GM12878 (cell line): ENCODE measurements at regions not wholly inside any gene's neighbourhood (a gene's known extent, or its start where the extent isn't known, plus 50 kb on each side); places are given as distances from the start of the nearest gene placed in this dataset.
A peak's percentile ranks its signal among the peaks of the same experiment; 100 is the strongest.

ENCODE experiments used
- ATAC-seq: fragments of 200-7000 bp; cut with Tn5 transposase; 3 replicates; pipeline ENCODE4 v1.9.1; 2020; ENCODE audit warnings: mild to moderate bottlenecking, moderate library complexity
- BruUV-seq: library from RNA; stranded (reverse); fragments of 400-500 nt; replicated peaks from 2 replicates; lab custom pipeline; 2021; lab: Mats Ljungman, UMichigan
- CTCF ChIA-PET: fragments of 300-600 bp; sonication (Branson Sonifier 250); formaldehyde crosslinking; extraction: SDS; loops from one replicate; lab custom pipeline; 2021; ENCODE audit warnings: inconsistent platforms; lab: Yijun Ruan, JAX
- POLR2A ChIA-PET: fragments of 350-600 bp; formaldehyde crosslinking; extraction: SDS; loops from one replicate; lab custom pipeline; 2021; ENCODE audit warnings: inconsistent platforms; lab: Charles Lee
- RAD21 ChIA-PET: fragments of 300-600 bp; sonication (Branson Sonifier 250); formaldehyde crosslinking; loops from one replicate; lab custom pipeline; 2023; ENCODE audit warnings: antibody characterized with exemption; ENCODE audit not compliant: unreplicated experiment; lab: Charles Lee
- SMC1A ChIA-PET: fragments of 300-600 bp; sonication (Branson Sonifier 250); formaldehyde crosslinking; loops from one replicate; lab custom pipeline; 2023; ENCODE audit not compliant: unreplicated experiment, uncharacterized antibody; lab: Charles Lee
- DNase-seq: peaks from one replicate; pipeline ENCODE4 v3.0.0-alpha.2; 2011; ENCODE audit warnings: low read depth, low spot score
- FAIRE-seq: peaks from 3 replicates; lab custom pipeline; 2011; peaks lifted over from hg19 to GRCh38; lab: Jason Lieb, UNC
- H2AFZ ChIP-seq: 2 replicates; pipeline ENCODE4 v1.6.0; 2011; ENCODE audit warnings: low read depth, low read length, control low read depth; ENCODE audit not compliant: control insufficient read depth
- H3K27ac ChIP-seq: 2 replicates; pipeline ENCODE4 v1.5.1; 2011; ENCODE audit warnings: control low read depth; ENCODE audit not compliant: control insufficient read depth, insufficient read depth
- H3K27me3 ChIP-seq, 2 experiments: replicated peaks in 1 of 2; 2 replicates each; pipeline versions ENCODE4 v1.6.0 to v1.6.1; 2011; ENCODE audit warnings: low read length in 1 of 2; ENCODE audit not compliant: control insufficient read depth in 2 of 2, insufficient read depth in 2 of 2
- H3K36me3 ChIP-seq, 2 experiments: 2 replicates each; pipeline ENCODE4 v1.5.1; 2011; ENCODE audit warnings: low read length in 1 of 2; ENCODE audit not compliant: control insufficient read depth in 2 of 2, insufficient read depth in 2 of 2
- H3K4me1 ChIP-seq: 2 replicates; pipeline ENCODE4 v1.6.1; 2011; ENCODE audit warnings: mild to moderate bottlenecking, low read length, moderate library complexity, mixed read lengths; ENCODE audit not compliant: control insufficient read depth, insufficient read depth
- H3K4me2 ChIP-seq: 2 replicates; pipeline ENCODE4 v1.6.0; 2011; ENCODE audit warnings: control low read depth; ENCODE audit not compliant: control insufficient read depth, insufficient read depth
- H3K4me3 ChIP-seq: fragments of 200-600 bp; sonication (generic); 2 replicates; pipeline ENCODE4 v1.5.1; 2016
- H3K79me2 ChIP-seq: 2 replicates; pipeline ENCODE4 v1.6.0; 2011; ENCODE audit warnings: low read length; ENCODE audit not compliant: control insufficient read depth, insufficient read depth
- H3K9ac ChIP-seq: 2 replicates; pipeline ENCODE4 v1.8.0; 2011; ENCODE audit warnings: low read length, control low read depth, mixed read lengths; ENCODE audit not compliant: control insufficient read depth, insufficient read depth
- H3K9me3 ChIP-seq: replicated peaks from 3 replicates; pipeline ENCODE4 v1.5.1; 2011; ENCODE audit warnings: mild to moderate bottlenecking, low read length; ENCODE audit not compliant: control insufficient read depth, insufficient read depth
- H4K20me1 ChIP-seq: 2 replicates; pipeline ENCODE4 v1.6.0; 2011; ENCODE audit not compliant: control insufficient read depth, insufficient read depth
- CREB1 ChIP-seq: IDR thresholded peaks from 2 replicates; pipeline ENCODE4 v1.6.1; 2012; ENCODE audit warnings: low read depth, mild to moderate bottlenecking, inconsistent platforms
- CREM ChIP-seq: IDR thresholded peaks from 2 replicates; pipeline ENCODE4 v1.6.1; 2014; ENCODE audit warnings: antibody characterized with exemption, low read depth
- DPF2 ChIP-seq: fragments of 450-650 bp; IDR thresholded peaks from 2 replicates; pipeline ENCODE4 v1.6.1; 2017; ENCODE audit warnings: mild to moderate bottlenecking
- FOXK2 ChIP-seq: fragments of 450-650 bp; IDR thresholded peaks from 2 replicates; pipeline ENCODE4 v1.6.1; 2017; ENCODE audit warnings: mild to moderate bottlenecking, moderate library complexity
- GABPA ChIP-seq: IDR thresholded peaks from 2 replicates; pipeline ENCODE4 v1.6.1; 2014; ENCODE audit warnings: antibody characterized with exemption, low read depth, mild to moderate bottlenecking, inconsistent platforms
- HCFC1 ChIP-seq: fragments of 150-350 bp; IDR thresholded peaks from 2 replicates; pipeline ENCODE4 v1.6.1; 2014; ENCODE audit warnings: low read length
- IKZF1 ChIP-seq: fragments of 450-650 bp; conservative IDR thresholded peaks from 2 replicates; pipeline ENCODE4 v1.6.1; 2017; ENCODE audit warnings: antibody characterized with exemption, mild to moderate bottlenecking
- JUNB ChIP-seq: IDR thresholded peaks from 2 replicates; pipeline ENCODE4 v1.6.1; 2016; ENCODE audit warnings: antibody characterized with exemption, mild to moderate bottlenecking
- KDM1A ChIP-seq: fragments of 200-600 bp; sonication (generic); IDR thresholded peaks from 2 replicates; pipeline ENCODE4 v1.6.1; 2016; ENCODE audit warnings: borderline replicate concordance
- KLF5 ChIP-seq: fragments of 450-650 bp; IDR thresholded peaks from 2 replicates; pipeline ENCODE4 v1.6.1; 2014; ENCODE audit warnings: mild to moderate bottlenecking; ENCODE audit not compliant: partially characterized antibody
- LARP7 ChIP-seq: fragments of 450-650 bp; IDR thresholded peaks from 2 replicates; pipeline ENCODE4 v1.6.1; 2017; ENCODE audit warnings: mild to moderate bottlenecking
- MTA2 ChIP-seq: fragments of 450-650 bp; IDR thresholded peaks from 2 replicates; pipeline ENCODE4 v1.6.1; 2016; ENCODE audit warnings: low read depth, mild to moderate bottlenecking, moderate library complexity
- NBN ChIP-seq: fragments of 450-650 bp; IDR thresholded peaks from 2 replicates; pipeline ENCODE4 v1.6.1; 2016
- NFIC ChIP-seq: IDR thresholded peaks from 2 replicates; pipeline ENCODE4 v1.6.1; 2012; ENCODE audit warnings: low read depth, mild to moderate bottlenecking, inconsistent platforms, low read length, moderate library complexity
- NR2C2 ChIP-seq: IDR thresholded peaks from 2 replicates; pipeline ENCODE4 v1.6.1; 2011; ENCODE audit warnings: borderline replicate concordance, low read depth; ENCODE audit not compliant: control insufficient read depth, insufficient read length
- PAX8 ChIP-seq: fragments of 450-650 bp; IDR thresholded peaks from 2 replicates; pipeline ENCODE4 v1.6.1; 2017; ENCODE audit warnings: mild to moderate bottlenecking, moderate library complexity
- PBX3 ChIP-seq: IDR thresholded peaks from 2 replicates; pipeline ENCODE4 v1.6.1; 2011; ENCODE audit warnings: mild to moderate bottlenecking, low read depth, low read length, moderate library complexity; ENCODE audit not compliant: insufficient replicate concordance
- PML ChIP-seq: IDR thresholded peaks from 2 replicates; pipeline ENCODE4 v1.6.1; 2012; ENCODE audit warnings: low read length, inconsistent platforms
- RUNX3 ChIP-seq: IDR thresholded peaks from 2 replicates; pipeline ENCODE4 v1.6.1; 2012; ENCODE audit warnings: low read length, inconsistent platforms
- SMARCA5 ChIP-seq: fragments of 450-650 bp; IDR thresholded peaks from 2 replicates; pipeline ENCODE4 v1.6.1; 2017; ENCODE audit warnings: mild to moderate bottlenecking
- SMC3 ChIP-seq: IDR thresholded peaks from 2 replicates; pipeline ENCODE4 v1.6.1; 2011; ENCODE audit warnings: low read length, improper control_type of control experiment, borderline replicate concordance
- STAT1 ChIP-seq: fragments of 450-650 bp; conservative IDR thresholded peaks from 2 replicates; pipeline ENCODE4 v1.6.1; 2014; ENCODE audit warnings: antibody characterized with exemption, mild to moderate bottlenecking
- SUZ12 ChIP-seq: fragments of 200-600 bp; sonication (generic); IDR thresholded peaks from one replicate; pipeline ENCODE4 v1.6.1; 2018; ENCODE audit warnings: antibody characterized with exemption, mild to moderate bottlenecking; ENCODE audit not compliant: unreplicated experiment
- TARDBP ChIP-seq: IDR thresholded peaks from 2 replicates; pipeline ENCODE4 v1.6.1; 2016; ENCODE audit warnings: borderline replicate concordance
- TCF3 ChIP-seq: IDR thresholded peaks from 2 replicates; pipeline ENCODE4 v1.6.1; 2012; ENCODE audit warnings: low read depth, mild to moderate bottlenecking, low read length, borderline replicate concordance; ENCODE audit not compliant: insufficient read depth
- TCF7 ChIP-seq: IDR thresholded peaks from 2 replicates; pipeline ENCODE4 v1.6.1; 2014; ENCODE audit warnings: antibody characterized with exemption, borderline replicate concordance
- ZNF207 ChIP-seq: fragments of 450-650 bp; IDR thresholded peaks from 2 replicates; pipeline ENCODE4 v1.6.1; 2014; ENCODE audit warnings: antibody characterized with exemption, mild to moderate bottlenecking, borderline replicate concordance
- ZNF274 ChIP-seq: IDR thresholded peaks from one replicate; pipeline ENCODE4 v1.8.0; 2011; ENCODE audit not compliant: insufficient read length, insufficient read depth
- ZNF384 ChIP-seq: IDR thresholded peaks from 2 replicates; pipeline ENCODE4 v1.6.1; 2012; ENCODE audit warnings: low read depth, mild to moderate bottlenecking, low read length, improper control_type of control experiment, borderline replicate concordance
- ZSCAN29 ChIP-seq: fragments of 450-650 bp; IDR thresholded peaks from 2 replicates; pipeline ENCODE4 v1.6.1; 2017; ENCODE audit warnings: mild to moderate bottlenecking, moderate library complexity
- WGBS: methylation state at CpG from one replicate; pipeline ENCODE4 v1.1.6; 2016; ENCODE audit warnings: low lambda C conversion rate; ENCODE audit not compliant: insufficient replicate concordance, insufficient coverage; ENCODE audit errors: missing lambda C conversion rate; 5-methylcytosine and 5-hydroxymethylcytosine counted together
- in situ Hi-C: fragments of 300-500 bp; cut with MboI; formaldehyde crosslinking; loops from 9 replicates; pipeline ENCODE4 v1.14.3; 2018; ENCODE audit warnings: mixed read lengths
- intact Hi-C: fragments of 100-400 bp; cut with micrococcal nuclease; formaldehyde crosslinking; loops from one replicate; pipeline ENCODE4 v1.14.2; 2022; ENCODE audit not compliant: unreplicated experiment
- TF ChIP-seq, protein P1 (sequence below): IDR thresholded peaks from 2 replicates; pipeline ENCODE4 v1.6.1; 2012; ENCODE audit warnings: low read depth, low read length, improper control_type of control experiment

DNA sequence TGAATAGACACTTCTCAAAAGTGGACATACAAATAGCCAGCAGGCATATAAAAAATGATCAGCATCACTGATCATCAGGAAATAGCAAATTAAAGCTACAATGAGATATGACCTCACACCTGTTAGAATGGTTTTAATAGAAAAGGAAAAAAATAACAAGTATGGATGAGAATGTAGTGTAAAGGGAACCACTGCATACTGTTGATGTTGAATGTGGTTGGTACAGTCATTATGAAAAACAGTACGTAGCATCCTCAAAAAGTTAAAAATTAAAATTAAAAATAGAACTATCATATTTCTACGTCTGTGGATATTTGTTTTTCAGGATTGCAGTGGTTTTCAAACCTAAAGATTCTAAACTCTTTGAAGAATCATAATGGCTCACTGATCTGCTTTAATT lies 215.1 kb upstream of the NREP start:
- ChIA-PET CTCF (interaction anchor here (1.0 to 1.8 kb wide), 3 partner anchors 14 to 175 kb away, joined by 3 to 4 read pairs (median 4); no protein-coding TSS in a partner anchor), RAD21 (no interaction called here)
- ATAC-seq: peak; percentile 81
- TF ChIP-seq ZNF207 (no peak), NR2C2 (no peak), NFIC (peak; percentile 39; the same call in 1 of the 2 replicates), DPF2 (no peak), PAX8 (no peak), SMC3 (no peak), TARDBP (no peak), MTA2 (no peak), SUZ12 (no peak), HCFC1 (no peak), KLF5 (no peak), CREB1 (no peak), ZNF384 (no peak), TCF7 (no peak), SMARCA5 (no peak), FOXK2 (no peak), PML (no peak), IKZF1 (no peak), RUNX3 (peak; percentile 75), PBX3 (no peak), ZSCAN29 (no peak), KDM1A (no peak), STAT1 (no peak), GABPA (no peak), CREM (peak; percentile 26; the same call in 1 of the 2 replicates), ZNF274 (no peak), NBN (no peak), LARP7 (no peak), TCF3 (no peak), JUNB (peak; percentile 70)
- TF ChIP-seq, protein P1, sequence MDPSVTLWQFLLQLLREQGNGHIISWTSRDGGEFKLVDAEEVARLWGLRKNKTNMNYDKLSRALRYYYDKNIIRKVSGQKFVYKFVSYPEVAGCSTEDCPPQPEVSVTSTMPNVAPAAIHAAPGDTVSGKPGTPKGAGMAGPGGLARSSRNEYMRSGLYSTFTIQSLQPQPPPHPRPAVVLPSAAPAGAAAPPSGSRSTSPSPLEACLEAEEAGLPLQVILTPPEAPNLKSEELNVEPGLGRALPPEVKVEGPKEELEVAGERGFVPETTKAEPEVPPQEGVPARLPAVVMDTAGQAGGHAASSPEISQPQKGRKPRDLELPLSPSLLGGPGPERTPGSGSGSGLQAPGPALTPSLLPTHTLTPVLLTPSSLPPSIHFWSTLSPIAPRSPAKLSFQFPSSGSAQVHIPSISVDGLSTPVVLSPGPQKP: no peak

More for the DNA sequence above, 215.1 kb upstream of the NREP start:
- Histone ChIP-seq H3K4me1 (no peaks in the 10 kb centered on the region), H3K36me3 (no peaks in the 10 kb centered on the region), H4K20me1 (no peaks in the 10 kb centered on the region), H3K27me3 (no peaks in the 10 kb centered on the region), H2AFZ (no peak overlapping the region), H3K4me3 (no peak overlapping the region), H3K4me2 (no peak overlapping the region), H3K79me2 (no peaks in the 10 kb centered on the region), H3K9me3 (no peaks in the 10 kb centered on the region), H3K27ac (no peak overlapping the region), H3K9ac (no peak overlapping the region)
- FAIRE-seq (no peak), DNase-seq (no peak)
- 3% methylated on average over 2 of the region's 2 CpGs for WGBS
- SMC1A ChIA-PET: interaction anchor here (2.2 kb wide), 1 partner anchor 174 kb away, joined by 4 read pairs; no protein-coding TSS in a partner anchor
- intact Hi-C loops (no loop called here), in situ Hi-C loops (no loop called here)
- BruUV-seq: no TSS peak
- POLR2A ChIA-PET: no interaction called here
